HG02852 (cell line): ENCODE measurements at regions not wholly inside any gene's neighbourhood (a gene's known extent, or its start where the extent isn't known, plus 50 kb on each side); places are given as distances from the start of the nearest gene placed in this dataset.
"Not testable (repeated sequence)": the region's sequence is repeated elsewhere in the genome, so short reads cannot be mapped to it uniquely, and the experiment has no call there.

Source experiments
- ATAC-seq: cut with Tn5 transposase; IDR thresholded peaks from one replicate; pipeline ENCODE4 v1.9.1; 2021; ENCODE audit warnings: mild to moderate bottlenecking, moderate library complexity; ENCODE audit not compliant: unreplicated experiment

DNA sequence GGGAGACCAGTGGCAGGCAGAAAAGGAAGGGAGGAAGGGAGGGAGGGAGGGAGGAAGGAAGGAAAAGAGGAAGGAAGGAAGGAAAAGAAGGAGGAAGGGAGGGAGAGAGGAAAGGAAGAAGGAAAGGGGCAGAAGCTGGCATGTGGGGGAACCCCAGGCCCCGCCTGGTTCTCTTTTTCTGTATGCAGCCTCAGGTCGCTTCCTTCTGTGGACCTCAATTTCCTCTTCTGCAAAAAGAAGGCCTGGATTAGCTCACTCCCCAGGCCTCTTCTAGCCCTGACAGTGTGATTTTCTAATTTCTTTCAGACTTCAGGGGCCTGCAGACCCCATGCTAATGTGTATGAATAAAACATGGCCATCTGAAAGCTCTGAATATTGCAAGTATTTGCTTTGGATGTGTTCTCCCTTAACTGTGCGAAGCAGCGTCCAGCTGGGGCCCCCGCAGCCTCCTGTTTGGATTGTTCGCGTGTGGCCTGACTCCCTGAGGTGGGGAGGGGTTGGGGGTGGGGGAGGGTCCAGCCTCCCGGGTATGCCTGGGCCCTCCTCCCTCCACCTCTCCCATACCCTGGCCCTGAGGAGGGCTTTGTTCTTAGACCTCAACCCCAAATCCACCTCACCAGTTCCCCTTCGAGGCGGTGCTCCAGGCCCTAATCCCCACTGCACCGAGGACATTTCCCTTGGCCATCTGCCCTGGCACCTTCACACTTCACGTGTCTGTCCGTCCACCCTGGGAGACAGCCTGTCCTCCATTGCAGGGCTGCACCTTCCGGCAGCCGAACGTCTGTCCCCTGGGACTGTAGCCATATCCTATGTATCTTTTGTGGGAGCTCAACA, 199.9 kb upstream of the ATP6AP2 start:
- no peak for ATAC-seq

DNA sequence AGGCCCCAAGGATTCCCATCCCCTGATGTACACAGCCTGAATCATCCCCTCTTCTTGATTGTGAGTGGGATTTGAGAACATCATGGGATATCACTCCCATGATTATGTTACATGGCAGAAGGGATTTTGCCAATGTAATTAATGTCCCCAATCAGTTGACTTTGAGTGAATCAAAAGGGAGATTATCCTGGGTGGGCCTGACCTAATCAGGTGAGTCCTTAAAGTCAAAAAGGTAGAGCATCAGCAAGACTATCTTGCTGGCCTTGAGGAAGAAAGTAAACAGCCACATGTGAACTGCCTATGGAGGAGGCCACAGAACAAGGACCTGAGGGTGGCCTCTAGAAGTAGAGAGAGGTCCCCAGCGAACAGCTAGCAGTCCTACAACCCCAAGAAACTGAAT, 203.1 kb upstream of the ATP6AP2 start:
- ATAC-seq, result no peak

DNA sequence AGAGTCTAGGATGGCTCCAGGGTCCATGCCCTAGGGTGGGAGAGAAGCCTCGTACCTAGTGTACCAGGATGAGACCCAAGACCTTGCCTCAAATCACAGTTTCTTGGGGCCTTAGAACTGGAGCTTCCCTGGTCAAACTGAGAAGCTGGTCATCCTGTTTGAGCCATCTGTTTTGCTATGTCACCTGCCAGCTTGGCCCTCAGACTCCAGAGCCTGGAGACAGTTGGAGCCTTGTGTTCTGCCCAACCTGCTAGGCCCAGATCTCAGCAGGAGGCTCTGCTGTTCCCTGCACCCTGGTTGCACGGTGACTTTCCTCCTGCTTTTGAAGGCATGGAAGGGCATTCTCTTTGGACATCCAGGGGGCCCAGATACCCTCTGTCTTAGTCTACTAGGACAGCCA, 206.3 kb upstream of the ATP6AP2 start:
- no peak for ATAC-seq

DNA sequence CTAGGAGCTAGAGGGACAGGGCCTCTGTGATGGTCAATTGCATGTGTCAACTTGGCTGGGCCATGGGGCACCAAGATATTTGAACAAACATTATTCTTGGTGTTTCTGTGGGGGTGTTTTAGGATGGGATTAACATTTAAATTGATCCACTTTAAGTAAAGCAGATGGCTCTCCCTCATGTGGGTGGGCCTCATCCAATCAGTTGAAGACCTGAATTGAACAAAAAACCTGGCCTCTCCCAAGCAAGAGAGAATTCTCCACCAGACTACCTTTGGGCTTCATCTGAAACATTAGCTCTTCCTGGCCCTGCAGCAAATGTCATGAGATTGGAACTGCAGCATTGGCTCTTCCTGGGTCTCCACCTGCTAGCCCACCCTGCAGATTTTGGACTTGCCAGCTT, 207.1 kb upstream of the ATP6AP2 start:
- ATAC-seq, result no peak

DNA sequence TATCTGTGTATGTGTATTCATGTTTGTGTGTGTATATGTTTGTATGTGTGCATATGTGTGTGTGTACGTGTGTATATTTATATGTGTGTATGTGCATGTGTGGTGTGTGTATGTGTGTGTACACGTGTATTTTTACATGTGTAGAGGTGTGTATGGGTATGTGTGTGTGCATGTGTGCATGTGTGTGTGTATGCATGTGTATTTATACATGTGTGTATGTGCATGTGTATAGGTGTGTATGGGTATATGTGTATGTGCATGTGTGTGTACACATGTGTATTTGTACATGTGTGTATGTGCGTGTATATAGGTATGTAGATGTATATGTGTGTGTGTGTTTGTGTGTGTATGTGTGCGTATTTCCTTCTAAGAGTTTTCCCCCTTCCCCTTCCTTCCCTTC, 207.7 kb upstream of the ATP6AP2 start:
- ATAC-seq, result no peak

DNA sequence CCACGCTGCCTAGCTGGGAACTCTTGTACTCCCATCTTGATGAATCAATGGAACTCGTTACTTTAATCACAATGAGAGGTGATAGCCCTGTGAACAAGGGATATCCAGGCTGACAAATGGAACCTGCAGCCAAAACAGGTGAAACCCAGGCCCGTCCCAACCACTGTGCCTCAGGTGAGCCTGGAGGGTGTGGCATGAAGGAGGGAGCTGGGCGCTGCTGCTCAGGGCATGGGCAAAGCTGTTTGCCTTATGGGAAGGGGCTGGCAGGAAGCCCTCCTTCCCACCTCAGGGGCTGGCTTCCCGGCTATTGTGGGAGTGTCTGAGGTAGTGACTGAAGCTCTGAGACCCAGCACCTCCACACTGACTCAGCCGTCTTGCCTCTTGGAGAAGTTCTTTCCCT, 209.4 kb upstream of the ATP6AP2 start:
- ATAC-seq, result no peak

DNA sequence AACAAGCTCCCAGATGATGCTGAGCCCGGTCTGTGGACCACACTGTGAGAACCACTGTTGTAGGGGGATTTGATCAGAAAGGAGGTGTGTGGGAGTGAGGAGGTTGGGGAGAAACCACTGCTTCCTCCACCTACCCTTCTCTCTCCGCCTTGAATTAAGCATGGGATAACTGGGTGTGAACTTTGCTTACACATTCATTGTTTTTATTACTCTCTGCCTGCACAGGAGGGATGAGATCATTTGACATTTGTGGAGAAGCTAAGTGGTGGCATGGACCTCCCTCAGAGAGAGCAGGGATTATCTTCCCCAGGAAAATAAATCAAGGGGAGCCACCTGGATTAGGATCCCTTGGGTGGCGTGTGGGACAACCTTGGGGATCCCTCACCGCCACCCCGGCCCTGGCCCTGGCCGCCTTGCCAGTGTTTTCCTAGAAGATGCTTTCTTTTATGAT, 212.1 kb upstream of the ATP6AP2 start:
- ATAC-seq, result no peak

DNA sequence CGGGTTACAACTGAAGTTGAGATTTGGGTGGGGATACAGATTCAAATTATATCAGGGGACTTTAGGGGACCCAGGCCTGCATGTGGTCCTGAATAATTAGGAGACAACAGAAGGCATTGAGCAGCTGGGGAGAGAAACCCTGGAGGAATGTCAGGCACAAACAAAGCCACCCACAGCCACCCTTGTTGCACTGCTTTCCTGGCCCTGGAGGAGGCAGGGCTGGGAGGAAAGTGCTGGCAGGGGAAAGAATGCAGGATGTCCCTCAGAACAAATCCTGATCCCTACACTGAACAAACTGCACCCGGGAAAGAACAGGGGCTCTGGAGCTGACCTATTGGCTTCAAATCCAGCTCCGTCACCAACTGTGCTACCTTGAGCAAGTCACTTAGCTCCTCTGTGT, 214.1 kb upstream of the ATP6AP2 start:
- ATAC-seq, result no peak

DNA sequence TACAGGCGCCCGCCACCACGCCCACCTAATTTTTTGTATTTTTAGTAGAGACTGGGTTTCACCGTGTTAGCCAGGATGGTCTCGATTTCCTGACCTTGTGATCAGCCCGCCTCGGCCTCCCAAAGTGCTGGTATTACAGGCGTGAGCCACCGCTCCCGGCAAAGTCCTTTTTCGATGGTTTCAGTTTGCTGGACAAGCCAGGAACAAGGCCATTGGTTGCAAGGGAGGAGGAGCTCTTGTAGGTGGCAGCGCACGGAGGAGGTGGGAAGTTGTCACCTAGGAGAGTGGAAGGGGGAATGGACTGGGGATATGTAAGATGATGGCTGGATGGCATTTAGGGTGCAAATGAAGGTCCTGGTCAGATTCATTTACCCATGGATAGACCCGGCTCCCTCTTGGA, 218.5 kb upstream of the ATP6AP2 start:
- not testable (repeated sequence) for ATAC-seq

DNA sequence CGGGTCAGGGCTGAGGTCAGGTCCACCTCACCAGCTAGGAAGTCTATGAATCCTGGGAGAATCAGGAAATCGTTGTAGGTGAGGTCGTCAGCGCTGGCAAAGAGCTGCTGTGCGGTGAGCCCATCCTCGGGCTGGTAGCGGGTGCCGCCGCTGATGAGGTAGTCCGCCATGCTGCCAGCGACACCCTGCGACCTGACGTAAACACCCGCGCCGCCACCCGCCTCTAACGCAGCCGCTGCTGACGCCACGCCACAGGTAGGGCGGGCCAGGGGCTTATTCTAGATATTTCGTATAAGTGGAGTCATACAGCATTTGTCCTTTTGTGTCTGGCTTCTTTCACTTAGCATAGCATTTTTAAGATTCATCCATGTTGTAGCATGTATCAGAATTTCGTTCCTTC, 220.2 kb upstream of the ATP6AP2 start:
- no peak for ATAC-seq

DNA sequence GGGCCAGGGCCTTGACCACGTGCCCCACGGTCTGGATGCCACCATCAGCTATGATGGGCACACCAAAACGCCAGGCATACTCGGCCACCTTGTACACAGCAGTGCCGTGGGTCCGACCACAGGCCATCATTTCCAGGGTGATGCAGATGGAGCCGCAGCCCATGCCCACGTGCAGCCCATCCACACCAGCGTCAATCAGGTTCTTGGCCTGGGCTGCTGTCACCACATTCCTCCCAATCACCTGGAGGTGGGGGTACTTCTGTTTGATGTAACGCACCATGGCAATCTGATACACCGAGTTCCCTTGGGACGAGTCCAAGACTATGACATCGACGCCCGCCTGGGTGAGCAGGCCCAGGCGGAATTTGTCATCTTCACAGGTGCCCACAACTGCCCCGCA, 221.2 kb upstream of the ATP6AP2 start:
- no peak for ATAC-seq

DNA sequence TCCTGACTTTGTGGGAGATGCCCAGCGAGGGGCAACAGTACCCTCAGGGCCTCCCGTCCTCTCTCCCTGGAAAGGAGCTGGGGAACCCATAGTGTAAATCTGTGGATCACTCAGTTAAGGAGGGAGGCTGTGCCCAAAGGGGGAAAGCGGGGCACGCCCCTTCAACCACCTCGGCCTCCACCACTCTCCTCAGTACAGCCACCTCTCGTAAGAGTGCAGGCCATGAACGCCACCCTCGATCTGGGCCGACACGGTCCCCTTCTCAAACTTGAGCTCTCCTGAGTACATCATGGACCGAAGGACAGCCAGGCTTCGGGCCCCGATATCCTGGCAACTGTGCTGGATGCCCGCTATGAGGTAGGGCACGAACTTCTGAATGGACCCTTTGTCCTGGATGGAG, 221.8 kb upstream of the ATP6AP2 start:
- no peak for ATAC-seq

DNA sequence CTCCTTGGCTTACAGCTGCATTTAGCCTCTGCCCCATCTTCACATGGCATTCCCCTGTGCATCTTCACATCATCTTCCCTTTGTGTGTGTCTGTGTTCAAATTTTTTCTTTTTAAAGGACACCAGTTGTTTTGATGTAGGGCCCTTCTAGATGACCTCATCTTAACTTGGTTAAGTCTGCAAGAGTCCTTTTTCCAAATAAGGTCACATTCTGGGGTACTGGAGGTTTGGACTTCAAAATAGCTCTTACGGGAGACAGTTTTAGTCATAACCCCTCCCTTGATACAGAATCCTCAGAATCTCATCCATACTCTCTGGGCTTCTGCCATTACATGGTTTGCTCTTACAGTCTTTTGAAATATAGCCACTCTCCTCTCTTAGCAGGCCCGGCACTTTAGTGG, 231.5 kb upstream of the ATP6AP2 start:
- no peak for ATAC-seq

DNA sequence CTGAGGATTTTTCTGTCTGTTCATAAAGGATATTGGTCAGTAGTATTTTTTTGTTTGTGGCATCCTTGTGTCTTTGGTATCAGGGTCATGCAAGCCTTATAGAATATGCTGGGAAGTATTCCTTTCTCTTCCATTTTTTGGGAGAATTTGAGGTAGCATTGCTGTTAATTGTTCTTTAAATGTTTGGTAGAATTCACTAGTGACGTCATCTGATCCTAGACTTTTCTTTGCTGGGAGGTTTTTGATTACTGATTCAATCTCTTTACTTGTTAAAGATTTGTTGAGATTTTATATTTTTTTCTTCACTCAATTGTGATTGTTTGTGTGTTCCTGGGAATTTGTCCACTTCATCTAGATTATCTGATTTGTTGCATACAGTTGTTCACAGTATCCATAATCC, 234.4 kb upstream of the ATP6AP2 start:
- no peak for ATAC-seq

DNA sequence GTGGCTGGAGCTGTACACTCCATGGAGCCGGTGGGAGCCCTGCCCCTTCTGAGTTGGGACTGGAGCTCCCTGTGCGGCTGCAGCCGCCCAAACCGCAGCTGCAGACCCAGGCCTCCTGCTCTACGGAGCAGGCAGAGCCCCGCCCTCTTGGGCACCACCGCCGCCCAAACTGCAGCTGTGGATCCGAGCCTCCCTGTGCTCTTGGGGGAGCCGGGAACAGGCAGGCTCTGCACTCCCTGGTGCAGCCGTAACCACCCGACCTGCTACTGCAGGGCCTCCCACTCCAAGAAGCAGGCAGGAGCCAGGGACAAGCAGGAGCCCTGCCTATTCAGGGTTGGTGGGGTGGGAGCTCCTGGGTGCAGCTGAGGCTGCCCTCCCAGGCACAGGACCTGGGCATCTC, 237.5 kb upstream of the ATP6AP2 start:
- no peak for ATAC-seq

DNA sequence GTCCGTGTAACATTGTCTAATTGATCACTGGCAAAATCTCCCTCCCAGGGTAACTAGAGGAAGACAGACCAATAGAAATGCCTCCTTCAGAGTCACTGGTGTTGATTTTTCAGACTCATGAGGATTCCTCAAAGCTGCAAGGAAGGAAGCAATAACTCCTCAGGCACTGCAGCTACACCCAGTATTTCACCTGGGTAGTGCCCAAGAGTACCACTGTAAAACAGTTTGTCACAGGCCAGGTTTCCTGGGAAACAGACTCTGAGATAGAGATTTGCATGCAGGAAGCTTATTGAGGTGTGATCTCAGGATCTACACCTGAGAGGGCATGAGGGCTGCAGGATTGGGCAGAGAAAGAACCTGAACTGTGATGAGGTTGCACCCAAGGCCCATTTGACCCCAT, 240.7 kb upstream of the ATP6AP2 start:
- no peak for ATAC-seq

DNA sequence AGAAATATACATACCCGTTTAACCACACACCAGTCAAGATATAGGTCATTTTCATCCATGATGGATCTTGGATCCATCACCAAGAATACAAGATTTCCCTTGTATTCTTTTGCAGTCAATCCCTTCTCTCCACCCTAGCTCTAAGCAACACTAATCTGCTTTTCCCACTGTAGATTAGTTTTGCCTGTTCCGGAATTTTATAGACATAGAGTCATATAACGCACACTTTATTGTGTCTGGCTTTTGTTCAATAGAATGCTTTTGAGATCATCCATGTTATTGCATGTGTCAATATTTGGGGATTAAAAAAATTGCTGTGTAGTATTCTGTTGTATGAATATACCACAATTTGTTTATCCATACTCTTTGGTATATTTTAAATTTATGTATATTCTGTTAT, 235.6 kb upstream of the BCOR start:
- ATAC-seq, result no peak

DNA sequence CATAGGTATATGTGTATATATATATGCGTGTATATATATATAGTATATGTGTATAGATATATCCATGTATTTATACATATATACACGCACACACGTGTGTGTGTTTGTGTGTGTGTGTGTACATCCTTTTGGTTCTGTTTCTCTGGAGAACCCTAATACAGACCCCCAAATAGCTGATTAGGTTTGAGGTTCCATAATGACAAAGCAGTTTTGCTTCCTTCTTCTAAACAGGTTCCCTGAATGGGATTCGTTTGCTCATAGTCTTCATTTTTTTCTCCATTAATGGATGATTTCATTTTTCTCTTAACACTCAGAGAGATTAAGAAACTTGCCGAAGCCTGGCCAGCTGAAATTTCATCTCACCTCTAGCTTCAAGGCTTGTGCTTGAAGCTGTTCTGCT, 234.0 kb upstream of the BCOR start:
- no peak for ATAC-seq

DNA sequence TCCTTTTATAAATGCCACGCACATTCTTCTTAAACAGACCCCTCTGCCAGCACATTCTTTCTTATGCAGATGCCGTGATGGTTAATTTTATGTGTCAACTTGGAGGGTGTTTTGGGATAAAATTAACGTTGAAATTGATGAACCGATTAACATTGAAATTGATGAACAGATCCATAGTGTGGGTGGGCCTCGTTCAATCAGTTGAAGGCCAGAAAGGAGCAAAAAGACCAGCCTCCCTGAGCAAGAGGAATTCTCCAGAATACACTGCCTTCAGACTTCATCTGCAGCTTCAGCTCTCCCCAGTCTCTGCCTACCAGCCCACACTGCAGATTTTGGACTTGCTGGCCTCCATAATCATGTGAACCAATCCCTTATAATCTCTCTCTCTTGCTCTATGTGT, 233.6 kb upstream of the BCOR start:
- ATAC-seq, result no peak

DNA sequence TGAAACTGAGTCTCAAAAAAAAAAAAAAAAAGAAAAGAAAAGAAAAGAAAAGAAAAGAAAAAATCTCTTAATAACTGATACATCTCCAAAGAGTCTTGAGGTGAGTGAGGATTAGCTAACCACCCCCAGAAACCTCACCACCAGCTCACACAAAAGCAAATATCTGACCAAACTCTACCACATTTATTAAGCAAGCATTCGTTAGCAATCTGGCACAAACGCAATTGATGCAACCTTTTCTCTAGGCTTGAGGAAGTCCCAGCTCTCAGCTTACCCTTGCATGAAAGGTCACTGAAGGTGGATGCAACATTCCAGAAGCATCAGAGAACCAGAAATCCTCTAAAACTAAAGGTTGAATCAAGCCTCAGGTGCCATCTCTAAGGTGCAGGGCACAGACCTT, 231.9 kb upstream of the BCOR start:
- no peak for ATAC-seq

DNA sequence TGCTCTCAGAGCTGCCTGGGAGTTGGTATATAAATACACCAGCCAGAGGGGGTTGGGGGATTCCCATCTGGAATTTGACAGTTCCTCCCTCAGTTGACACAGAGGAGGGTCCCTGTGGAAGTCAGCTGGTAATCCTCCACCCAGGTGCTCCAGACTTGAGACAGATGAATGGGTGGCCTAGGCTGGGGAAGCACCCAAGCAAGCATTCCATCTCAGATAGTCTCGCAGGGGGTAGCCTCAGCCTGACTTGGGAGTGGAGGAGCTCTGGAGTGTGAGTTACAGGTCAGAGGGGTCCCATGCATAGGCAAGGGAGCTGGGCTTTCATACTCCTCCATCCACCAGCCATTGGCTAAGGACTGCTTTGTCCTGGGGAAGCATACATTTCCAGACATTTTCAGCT, 229.3 kb upstream of the BCOR start:
- no peak for ATAC-seq

DNA sequence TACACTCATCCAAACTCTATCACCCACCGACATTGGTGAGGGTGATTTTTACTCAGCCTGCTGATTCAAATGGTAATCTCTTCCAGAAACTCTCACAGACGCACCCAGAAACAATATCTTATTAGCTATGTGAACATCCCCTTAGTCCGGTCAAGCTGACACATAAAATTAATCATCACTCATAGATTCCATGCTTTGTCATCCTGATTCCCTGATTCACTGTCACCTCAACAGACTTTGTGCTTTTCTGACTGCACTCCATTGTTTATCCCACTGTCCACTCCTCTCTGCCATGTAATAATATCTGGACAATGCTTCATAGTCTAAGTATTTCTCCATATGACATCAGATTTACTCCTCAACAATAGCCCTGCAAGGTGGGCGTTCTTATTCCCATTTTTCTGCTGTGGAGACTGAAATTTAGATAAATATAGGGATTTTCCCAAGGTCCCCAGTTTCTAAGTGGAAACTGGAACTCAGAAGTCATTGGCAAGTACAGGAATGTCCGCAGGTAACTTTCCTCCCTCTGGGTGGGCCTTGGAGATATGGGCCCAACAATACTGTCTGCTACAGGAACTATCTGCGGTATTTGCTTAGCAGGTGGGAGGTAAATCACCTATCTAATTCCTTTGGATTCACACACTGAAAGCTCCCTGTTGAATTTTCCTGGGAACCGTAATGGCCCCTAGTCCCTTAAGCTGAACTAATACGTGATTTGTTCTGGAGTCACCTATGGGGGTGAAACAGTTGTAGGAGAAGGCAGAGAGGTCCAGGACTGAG, 228.6 kb upstream of the BCOR start:
- no peak for ATAC-seq
